ENCODE measurements at regions not wholly inside any gene's neighbourhood (a gene's known extent, or its start where the extent isn't known, plus 50 kb on each side); places are given as distances from the start of the nearest gene placed in this dataset.

DNA sequence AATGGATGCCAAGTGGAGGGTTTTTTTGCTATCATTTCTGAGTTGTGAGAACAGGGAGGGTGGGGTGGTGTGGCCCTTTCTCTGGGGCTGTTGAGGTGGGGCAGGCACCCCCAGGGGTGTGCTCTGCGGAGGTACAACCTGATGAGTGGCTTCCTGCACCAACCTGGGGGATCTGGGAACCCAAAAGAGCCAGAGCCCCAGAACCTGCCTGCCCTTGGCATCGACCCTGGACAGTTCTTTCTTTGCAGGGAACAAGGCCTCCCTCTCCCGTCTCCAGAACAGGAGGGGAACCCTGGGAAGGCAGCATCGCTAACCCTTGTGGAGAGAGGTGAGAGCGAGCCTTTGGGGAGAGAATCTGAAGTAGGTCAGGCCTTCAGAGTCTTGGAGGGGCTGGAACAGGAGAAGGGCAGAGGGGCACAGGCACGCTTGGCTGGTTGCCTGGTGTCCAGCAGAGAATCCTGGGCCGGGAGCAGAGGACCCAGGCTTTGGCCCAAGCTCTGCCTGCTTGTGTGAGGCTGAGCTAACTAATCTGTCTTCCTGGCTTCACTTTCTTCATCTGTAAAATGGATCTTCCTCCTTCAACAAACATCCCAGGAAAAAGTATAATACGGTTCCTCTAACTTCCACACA, 84.9 kb downstream of the RHOB start:
- TF ChIP-seq, protein P1, sequence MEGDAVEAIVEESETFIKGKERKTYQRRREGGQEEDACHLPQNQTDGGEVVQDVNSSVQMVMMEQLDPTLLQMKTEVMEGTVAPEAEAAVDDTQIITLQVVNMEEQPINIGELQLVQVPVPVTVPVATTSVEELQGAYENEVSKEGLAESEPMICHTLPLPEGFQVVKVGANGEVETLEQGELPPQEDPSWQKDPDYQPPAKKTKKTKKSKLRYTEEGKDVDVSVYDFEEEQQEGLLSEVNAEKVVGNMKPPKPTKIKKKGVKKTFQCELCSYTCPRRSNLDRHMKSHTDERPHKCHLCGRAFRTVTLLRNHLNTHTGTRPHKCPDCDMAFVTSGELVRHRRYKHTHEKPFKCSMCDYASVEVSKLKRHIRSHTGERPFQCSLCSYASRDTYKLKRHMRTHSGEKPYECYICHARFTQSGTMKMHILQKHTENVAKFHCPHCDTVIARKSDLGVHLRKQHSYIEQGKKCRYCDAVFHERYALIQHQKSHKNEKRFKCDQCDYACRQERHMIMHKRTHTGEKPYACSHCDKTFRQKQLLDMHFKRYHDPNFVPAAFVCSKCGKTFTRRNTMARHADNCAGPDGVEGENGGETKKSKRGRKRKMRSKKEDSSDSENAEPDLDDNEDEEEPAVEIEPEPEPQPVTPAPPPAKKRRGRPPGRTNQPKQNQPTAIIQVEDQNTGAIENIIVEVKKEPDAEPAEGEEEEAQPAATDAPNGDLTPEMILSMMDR (conservative IDR thresholded peaks at IDR 0.05) = no peak
- no peak for TF ChIP-seq ZFX (IDR thresholded peaks at IDR 0.05)

Data from C4-2B (cell line).